Islet of Langerhans (tissue), 1 donor: ENCODE measurements at regions not wholly inside any gene's neighbourhood (a gene's known extent, or its start where the extent isn't known, plus 50 kb on each side); places are given as distances from the start of the nearest gene placed in this dataset.

Source experiments
- FAIRE-seq: peaks from one replicate; lab custom pipeline; 2011; peaks lifted over from hg19 to GRCh38; lab: Jason Lieb, UNC

- FAIRE-seq = no peak
These were observed 86.3 kb downstream of the HS3ST1 start for GRCh38 chr4:11342401-11342800.

GRCh38 chr4:11341337-11342043 is 87.2 kb downstream of the HS3ST1 start:
- FAIRE-seq = no peak

- FAIRE-seq = no peak
These were observed 89.5 kb downstream of the HS3ST1 start for GRCh38 chr4:11338956-11339782.

GRCh38 chr4:11337287-11337686 is 91.4 kb downstream of the HS3ST1 start:
- no peak for FAIRE-seq

GRCh38 chr4:11336435-11336834 is 92.3 kb downstream of the HS3ST1 start:
- no peak for FAIRE-seq

GRCh38 chr4:11334887-11335286 is 93.8 kb downstream of the HS3ST1 start:
- FAIRE-seq = no peak

GRCh38 chr4:11328401-11328800 is 100.3 kb downstream of the HS3ST1 start:
- no peak for FAIRE-seq

- no peak for FAIRE-seq
These were observed 102.7 kb downstream of the HS3ST1 start for GRCh38 chr4:11326021-11326420.

- FAIRE-seq = no peak
These were observed 104.9 kb downstream of the HS3ST1 start for GRCh38 chr4:11323771-11324170.

- FAIRE-seq = no peak
These were observed 115.3 kb downstream of the HS3ST1 start for GRCh38 chr4:11313157-11313943.

- FAIRE-seq = no peak
These were observed 116.3 kb downstream of the HS3ST1 start for GRCh38 chr4:11312389-11312788.

GRCh38 chr4:11301075-11301660 is 127.5 kb downstream of the HS3ST1 start:
- FAIRE-seq = no peak

GRCh38 chr4:11299836-11300235 is 128.9 kb downstream of the HS3ST1 start:
- no peak for FAIRE-seq

- no peak for FAIRE-seq
These were observed 129.7 kb downstream of the HS3ST1 start for GRCh38 chr4:11299016-11299415.

GRCh38 chr4:11298451-11298850 is 130.2 kb downstream of the HS3ST1 start:
- no peak for FAIRE-seq

GRCh38 chr4:11297627-11298026 is 131.1 kb downstream of the HS3ST1 start:
- FAIRE-seq = no peak

GRCh38 chr4:11297201-11297600 is 131.5 kb downstream of the HS3ST1 start:
- no peak for FAIRE-seq

- FAIRE-seq = no peak
These were observed 134.8 kb downstream of the HS3ST1 start for GRCh38 chr4:11293866-11294265.

- FAIRE-seq = no peak
These were observed 141.6 kb downstream of the HS3ST1 start for GRCh38 chr4:11287055-11287454.

GRCh38 chr4:11286533-11286932 is 142.2 kb downstream of the HS3ST1 start:
- FAIRE-seq = no peak

- FAIRE-seq = no peak
These were observed 147.0 kb downstream of the HS3ST1 start for GRCh38 chr4:11281720-11282119.

- FAIRE-seq = no peak
These were observed 157.4 kb downstream of the HS3ST1 start for GRCh38 chr4:11271263-11271662.

- FAIRE-seq = no peak
These were observed 160.5 kb downstream of the HS3ST1 start for GRCh38 chr4:11268149-11268548.
